HG02588 (cell line): ENCODE measurements at regions not wholly inside any gene's neighbourhood (a gene's known extent, or its start where the extent isn't known, plus 50 kb on each side); places are given as distances from the start of the nearest gene placed in this dataset.
"Not testable (repeated sequence)": the region's sequence is repeated elsewhere in the genome, so short reads cannot be mapped to it uniquely, and the experiment has no call there.

Experiments
- ATAC-seq: cut with Tn5 transposase; IDR thresholded peaks from one replicate; pipeline ENCODE4 v1.9.1; 2021; ENCODE audit warnings: mild to moderate bottlenecking, moderate library complexity; ENCODE audit not compliant: unreplicated experiment

DNA sequence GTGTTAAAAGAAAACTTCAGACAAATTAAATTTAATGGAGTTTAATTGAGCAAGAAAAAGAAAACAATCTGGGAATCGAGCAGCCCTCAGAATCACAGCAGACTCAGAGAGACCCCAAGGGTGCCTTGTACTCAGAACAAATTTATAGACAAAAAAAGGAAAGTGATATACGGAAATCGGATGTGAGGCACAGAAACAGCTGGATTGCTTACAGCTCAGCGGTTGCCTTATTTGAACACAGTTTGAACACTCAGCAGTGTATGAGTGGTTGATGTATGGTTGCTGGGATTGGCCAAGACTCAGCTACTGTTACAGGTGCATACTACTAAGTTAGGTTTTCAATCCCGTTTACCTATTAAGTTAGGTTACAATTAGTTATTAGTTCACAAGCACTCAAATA, 103.8 kb upstream of the LYZL1 start:
- ATAC-seq, result no peak

DNA sequence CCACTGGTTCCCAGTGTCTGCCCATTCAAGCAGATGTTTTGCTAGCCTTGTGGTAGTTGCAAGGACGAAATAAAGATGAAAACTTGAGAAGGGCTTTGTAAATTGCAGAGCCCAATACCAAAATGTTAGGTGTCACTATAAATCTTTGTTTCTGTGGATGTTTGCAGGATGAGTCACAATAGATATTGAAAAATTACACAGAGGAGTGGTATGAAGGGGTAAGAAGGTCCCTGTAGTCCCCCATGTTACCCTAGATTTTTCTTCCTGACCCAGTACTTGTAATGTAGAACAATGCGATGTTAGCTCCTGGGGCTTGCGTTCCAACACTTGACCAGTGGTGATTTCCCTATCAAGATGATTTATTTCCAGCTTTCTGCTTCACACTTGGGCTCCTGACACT, 102.6 kb upstream of the LYZL1 start:
- ATAC-seq, result no peak

GRCh38 chr10:29189256-29189655, 99.6 kb upstream of the LYZL1 start:
- ATAC-seq, result no peak

GRCh38 chr10:29191674-29192073, 97.2 kb upstream of the LYZL1 start:
- ATAC-seq, result no peak

GRCh38 chr10:29199339-29199738, 89.5 kb upstream of the LYZL1 start:
- ATAC-seq, result no peak

DNA sequence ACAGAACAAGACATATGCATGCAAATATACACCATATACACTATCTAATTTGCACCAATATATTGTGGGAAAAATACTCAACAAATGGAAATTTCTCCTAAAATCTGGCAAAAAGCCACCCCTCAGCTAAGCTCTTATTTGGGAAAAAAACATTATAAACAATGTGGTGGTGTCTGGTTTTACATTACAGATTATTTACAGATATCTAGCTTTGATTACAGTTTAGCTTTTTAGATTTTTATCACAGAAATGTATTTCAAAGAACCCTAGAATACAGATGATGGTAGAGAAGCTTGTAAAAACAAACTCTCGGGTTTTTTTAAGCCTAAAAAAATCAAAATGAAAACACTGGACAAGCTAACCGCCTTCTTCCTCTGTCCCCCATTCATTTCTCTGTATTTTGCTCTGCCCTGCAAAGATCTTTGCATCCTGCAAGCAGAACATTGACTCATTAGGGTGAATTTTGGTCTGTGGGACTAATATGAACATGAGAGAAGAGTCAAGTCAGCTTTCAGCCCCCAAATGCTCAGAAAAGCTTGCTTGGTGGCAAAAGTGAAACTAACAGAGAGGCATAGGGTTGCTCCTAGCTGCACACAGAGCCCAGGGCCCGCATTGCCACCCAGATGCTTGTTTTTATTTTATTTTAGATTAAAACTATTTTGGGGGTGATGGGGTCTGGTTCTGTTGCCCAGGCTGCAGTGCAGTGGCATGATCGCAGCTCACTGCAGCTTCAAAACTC, 88.8 kb upstream of the LYZL1 start:
- no peak for ATAC-seq

GRCh38 chr10:29202386-29202940, 86.4 kb upstream of the LYZL1 start:
- no peak for ATAC-seq

- no peak for ATAC-seq
Measured at GRCh38 chr10:29203432-29203831, 85.4 kb upstream of the LYZL1 start.

DNA sequence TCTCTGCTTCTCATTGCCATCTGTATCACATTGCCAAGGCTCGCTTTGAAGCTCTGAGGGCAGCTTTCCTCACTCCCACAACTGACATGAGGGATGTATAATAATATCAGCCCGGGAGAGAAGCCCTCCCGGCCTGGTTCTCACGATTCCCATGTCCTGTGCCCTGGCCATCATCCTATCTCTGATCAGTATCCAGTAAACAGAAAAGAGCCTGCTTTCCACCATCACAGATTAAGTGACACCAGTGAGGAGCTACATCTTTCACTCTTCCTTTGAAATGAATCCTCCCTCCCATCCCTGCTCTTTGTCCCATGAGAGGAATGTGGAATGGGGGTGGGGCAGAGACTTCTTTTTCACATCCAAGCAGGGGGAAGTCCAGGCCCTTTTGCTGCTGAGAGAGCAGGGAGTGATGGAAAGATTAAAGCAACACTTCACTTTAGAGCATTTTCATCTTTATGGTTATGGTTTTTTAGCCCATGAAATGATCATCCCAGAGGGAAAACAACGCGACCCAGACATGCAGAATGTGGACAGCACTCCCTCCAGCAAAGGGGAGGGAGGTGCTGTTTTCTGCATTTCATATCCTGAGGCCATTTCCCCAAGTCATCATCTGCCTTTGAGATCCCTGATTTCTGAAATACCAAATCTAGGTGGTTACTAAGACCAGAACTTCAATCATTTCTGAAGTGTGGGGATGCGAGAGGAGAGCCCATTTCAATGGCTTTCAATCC, 84.6 kb upstream of the LYZL1 start:
- no peak for ATAC-seq

- ATAC-seq, result no peak
Measured at GRCh38 chr10:29205787-29206186, 83.1 kb upstream of the LYZL1 start.

DNA sequence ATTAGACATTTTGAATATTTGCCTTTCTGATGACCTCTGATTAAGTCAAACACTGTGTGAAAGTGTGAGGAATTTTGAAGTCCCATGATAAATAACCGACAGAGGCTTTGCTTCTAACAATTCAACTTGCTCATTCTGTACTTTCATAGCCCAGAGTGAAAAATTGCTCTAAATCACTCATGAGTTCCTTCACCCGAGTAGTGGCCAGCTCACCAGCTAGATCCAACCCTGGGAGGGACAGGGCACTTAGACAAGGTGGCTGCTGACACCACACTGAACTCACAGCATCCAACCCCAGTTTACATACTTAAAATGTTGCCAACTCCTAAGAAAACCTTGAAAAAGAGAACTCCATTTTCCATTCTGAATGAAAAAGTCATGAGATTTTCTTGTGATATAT, 80.0 kb upstream of the LYZL1 start:
- no peak for ATAC-seq

- no peak for ATAC-seq
Measured at GRCh38 chr10:29209830-29210229, 79.0 kb upstream of the LYZL1 start.

DNA sequence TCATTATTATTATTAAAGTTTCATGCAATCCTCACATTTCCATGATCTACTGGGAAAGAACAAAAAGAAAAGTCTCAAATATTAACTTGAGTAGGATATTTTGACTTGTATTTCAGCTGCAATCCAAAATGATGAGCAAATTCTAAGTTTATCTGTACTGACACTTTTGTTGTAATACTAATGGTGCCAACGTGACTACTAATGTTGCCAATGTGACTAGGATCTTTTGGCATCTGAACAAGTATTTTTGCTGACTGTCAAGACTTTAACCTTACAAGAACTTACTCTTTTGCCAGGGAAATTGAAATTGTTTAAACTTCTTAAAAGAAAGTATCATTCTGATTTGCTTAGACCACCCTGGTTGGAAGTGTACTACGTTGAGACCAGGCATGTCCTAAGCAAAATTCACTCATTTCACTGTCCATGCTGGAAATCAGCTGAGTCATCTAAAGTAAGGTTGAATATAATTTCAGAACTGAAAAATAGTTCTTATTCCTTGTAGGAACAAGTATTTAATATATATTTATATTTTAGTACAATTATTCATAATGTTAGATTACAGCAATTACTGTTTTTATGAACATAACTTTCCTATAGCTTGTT, 78.5 kb upstream of the LYZL1 start:
- ATAC-seq, result no peak

DNA sequence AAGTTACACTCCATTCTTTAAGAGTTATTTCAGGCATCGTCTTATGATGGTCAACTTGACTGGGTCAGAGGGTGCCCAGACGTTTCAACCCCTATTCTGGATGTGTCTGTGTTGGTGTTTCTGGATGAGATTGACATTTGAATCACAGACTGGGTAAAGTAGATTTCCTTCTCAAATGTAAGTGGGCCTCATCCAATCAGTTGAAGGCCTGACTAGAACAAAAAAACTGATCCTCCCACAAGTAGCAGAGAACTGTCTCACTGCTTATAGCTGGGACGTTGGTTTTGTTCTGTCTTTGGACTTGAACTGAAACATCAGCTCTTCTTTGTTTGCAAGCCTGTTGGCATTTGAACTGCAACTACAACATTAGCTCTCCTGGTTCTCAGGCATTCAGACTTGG, 76.3 kb upstream of the LYZL1 start:
- no peak for ATAC-seq

DNA sequence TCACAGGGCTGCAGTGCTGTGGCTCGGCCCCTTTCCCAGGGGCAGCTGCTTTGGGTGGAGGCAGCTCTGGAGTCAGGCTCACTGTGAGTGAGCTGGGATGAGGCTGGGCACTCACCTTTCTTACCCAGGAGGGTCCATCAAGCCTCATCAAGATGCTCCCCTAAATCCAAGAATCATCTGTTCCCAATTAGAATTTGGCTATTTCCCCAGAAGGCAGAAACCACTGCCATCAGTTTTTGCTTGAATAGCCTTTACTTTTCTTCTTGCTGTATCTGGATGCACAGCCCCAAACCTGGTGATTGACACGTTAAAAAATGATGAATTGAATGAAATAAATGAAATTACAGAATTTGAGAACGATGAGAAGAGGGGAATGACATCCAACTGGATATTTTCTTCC, 74.3 kb upstream of the LYZL1 start:
- ATAC-seq, result no peak

- no peak for ATAC-seq
Measured at GRCh38 chr10:29217292-29217738, 71.6 kb upstream of the LYZL1 start.

- no peak for ATAC-seq
Measured at GRCh38 chr10:29223326-29223725, 65.5 kb upstream of the LYZL1 start.

GRCh38 chr10:29224631-29225030, 64.2 kb upstream of the LYZL1 start:
- no peak for ATAC-seq

- no peak for ATAC-seq
Measured at GRCh38 chr10:29227201-29227600, 61.7 kb upstream of the LYZL1 start.

DNA sequence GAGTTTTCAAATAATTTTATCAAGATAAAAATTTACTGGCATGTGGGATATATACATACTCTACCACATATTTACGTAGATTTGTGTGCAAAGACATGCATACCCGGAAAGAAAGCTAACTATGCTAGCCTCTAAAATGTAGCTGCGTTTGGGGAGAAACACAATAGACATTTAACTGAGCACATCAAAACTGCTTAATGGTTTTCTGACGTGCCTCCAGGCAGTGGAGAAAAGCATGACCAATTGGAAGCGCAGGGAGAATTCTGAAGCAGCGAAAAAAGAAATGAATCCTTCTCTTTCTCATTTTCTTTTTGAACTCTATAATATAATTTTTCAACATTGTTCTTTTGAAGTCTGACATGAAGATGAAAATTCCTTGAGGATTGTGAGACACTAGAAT, 60.3 kb upstream of the LYZL1 start:
- ATAC-seq, result no peak

- ATAC-seq, result no peak
Measured at GRCh38 chr10:29229258-29229705, 59.6 kb upstream of the LYZL1 start.

- ATAC-seq, result not testable (repeated sequence)
Measured at GRCh38 chr10:29236910-29237309, 52.0 kb upstream of the LYZL1 start.
